Endothelial cell (in vitro differentiated cells): ENCODE measurements at regions not wholly inside any gene's neighbourhood (a gene's known extent, or its start where the extent isn't known, plus 50 kb on each side); places are given as distances from the start of the nearest gene placed in this dataset.

Experiments used
- DNase-seq: peaks from one replicate; pipeline ENCODE4 v3.0.0; 2021; ENCODE audit warnings: low spot score
- H3K27ac Mint-ChIP-seq: one replicate; pipeline ENCODE4 v1.8.0; 2021; ENCODE audit warnings: mixed read lengths, inconsistent platforms; ENCODE audit not compliant: unreplicated experiment
- H3K27me3 Mint-ChIP-seq: one replicate; pipeline ENCODE4 v1.8.0; 2021; ENCODE audit warnings: mild to moderate bottlenecking, moderate library complexity, mixed read lengths, inconsistent platforms; ENCODE audit not compliant: unreplicated experiment
- H3K36me3 Mint-ChIP-seq: one replicate; pipeline ENCODE4 v1.8.0; 2021; ENCODE audit warnings: mild to moderate bottlenecking, low read depth, mixed read lengths, inconsistent platforms; ENCODE audit not compliant: unreplicated experiment
- H3K4me1 Mint-ChIP-seq: one replicate; pipeline ENCODE4 v1.8.0; 2021; ENCODE audit warnings: mild to moderate bottlenecking, mixed read lengths, inconsistent platforms; ENCODE audit not compliant: unreplicated experiment
- H3K4me3 Mint-ChIP-seq: one replicate; pipeline ENCODE4 v1.8.0; 2021; ENCODE audit warnings: mild to moderate bottlenecking, mixed read lengths, inconsistent platforms; ENCODE audit not compliant: unreplicated experiment
- H3K9me3 Mint-ChIP-seq: one replicate; pipeline ENCODE4 v1.8.0; 2021; ENCODE audit warnings: mixed read lengths, inconsistent platforms; ENCODE audit not compliant: unreplicated experiment
- TF ChIP-seq, protein P1 (sequence below): fragments of 200-600 bp; sonication (generic); IDR thresholded peaks from one replicate; pipeline ENCODE4 v1.5.0; 2021; ENCODE audit warnings: antibody characterized with exemption; ENCODE audit not compliant: unreplicated experiment

DNA sequence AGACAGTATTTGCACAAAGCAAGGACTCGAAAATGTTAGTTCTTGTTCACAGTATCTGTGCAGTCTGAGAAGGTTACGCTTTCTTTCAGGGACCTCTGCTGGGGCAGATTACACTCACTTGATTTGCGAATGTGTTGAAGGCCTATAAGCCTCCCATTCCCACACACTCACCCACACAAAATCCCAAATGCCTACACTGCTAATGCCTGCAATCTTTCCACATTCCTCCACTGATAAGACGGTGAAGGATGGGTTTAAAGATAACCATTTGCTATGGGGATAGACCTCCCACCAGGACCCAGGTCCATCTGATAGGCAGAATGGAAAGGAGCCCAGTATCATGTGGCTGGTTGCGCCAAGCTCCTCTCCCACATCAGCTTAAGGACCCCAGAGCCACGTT lies 394.9 kb upstream of the SALL1 start:
- Mint-ChIP-seq H3K27ac (no peak overlapping the region), H3K9me3 (no peaks in the 10 kb centered on the region), H3K4me1 (peaks cover 34% of the 10 kb centered on the region), H3K27me3 (no peaks in the 10 kb centered on the region), H3K36me3 (no peaks in the 10 kb centered on the region), H3K4me3 (no peak overlapping the region)
- no peak for DNase-seq
- TF ChIP-seq, protein P1, sequence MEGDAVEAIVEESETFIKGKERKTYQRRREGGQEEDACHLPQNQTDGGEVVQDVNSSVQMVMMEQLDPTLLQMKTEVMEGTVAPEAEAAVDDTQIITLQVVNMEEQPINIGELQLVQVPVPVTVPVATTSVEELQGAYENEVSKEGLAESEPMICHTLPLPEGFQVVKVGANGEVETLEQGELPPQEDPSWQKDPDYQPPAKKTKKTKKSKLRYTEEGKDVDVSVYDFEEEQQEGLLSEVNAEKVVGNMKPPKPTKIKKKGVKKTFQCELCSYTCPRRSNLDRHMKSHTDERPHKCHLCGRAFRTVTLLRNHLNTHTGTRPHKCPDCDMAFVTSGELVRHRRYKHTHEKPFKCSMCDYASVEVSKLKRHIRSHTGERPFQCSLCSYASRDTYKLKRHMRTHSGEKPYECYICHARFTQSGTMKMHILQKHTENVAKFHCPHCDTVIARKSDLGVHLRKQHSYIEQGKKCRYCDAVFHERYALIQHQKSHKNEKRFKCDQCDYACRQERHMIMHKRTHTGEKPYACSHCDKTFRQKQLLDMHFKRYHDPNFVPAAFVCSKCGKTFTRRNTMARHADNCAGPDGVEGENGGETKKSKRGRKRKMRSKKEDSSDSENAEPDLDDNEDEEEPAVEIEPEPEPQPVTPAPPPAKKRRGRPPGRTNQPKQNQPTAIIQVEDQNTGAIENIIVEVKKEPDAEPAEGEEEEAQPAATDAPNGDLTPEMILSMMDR, result no peak

DNA sequence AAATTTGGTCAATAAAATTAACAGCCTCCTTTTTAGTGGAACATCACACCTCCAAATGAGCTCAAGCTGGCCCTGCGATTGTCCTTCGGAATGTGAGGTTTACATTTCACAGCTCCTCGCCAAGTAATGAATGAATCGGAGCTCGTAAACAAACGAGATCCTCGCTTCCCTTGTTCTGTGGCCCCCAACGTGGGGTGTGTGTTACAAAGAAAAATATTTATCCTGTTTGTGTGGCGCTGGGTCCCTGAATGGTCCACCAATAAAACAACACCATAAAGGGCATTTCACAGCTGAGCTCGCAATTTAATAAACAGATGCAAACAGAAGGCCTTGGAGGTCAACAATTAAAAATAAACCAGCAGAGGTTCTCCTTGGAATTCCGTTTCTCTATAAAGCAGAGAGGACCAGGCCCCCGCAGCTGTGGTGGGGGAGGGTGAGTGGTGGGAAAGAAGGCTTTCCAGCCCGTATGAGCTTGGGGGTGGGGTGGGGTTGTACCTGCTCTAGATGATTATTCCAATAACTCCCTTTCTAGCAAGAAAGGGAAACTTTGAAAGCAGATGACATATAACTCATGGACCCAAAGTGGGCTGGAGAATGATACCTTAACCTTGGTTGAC lies 393.9 kb upstream of the SALL1 start:
- peaks cover 34% of the 10 kb centered on the region for H3K4me1 Mint-ChIP-seq
- no peaks in the 10 kb centered on the region for H3K36me3 Mint-ChIP-seq
- H3K9me3 Mint-ChIP-seq, result no peaks in the 10 kb centered on the region
- no peak overlapping the region for H3K27ac Mint-ChIP-seq
- DNase-seq, result no peak
- TF ChIP-seq, protein P1, result no peak
- no peaks in the 10 kb centered on the region for H3K27me3 Mint-ChIP-seq
- H3K4me3 Mint-ChIP-seq, result no peak overlapping the region

DNA sequence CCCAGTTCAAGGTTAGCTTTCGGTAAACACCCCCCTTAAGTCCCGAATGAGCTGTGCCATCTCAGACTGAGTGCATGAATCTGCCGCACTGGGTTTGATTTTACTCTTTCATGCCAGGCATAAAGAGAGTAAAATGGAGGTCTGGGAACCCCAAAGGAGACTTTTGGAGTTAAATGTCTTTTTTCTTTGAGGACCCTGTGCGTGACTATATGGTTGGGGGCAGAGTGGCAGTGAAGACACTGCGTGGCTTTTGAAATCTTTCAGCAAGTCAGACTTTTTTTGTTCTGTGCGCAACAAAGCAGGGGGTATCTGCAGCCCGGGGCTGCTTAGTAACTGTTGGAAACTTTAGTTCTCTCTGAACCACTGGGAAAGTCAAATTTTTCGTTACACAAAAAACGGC lies 392.9 kb upstream of the SALL1 start:
- H3K9me3 Mint-ChIP-seq, result no peaks in the 10 kb centered on the region
- H3K27ac Mint-ChIP-seq, result no peak overlapping the region
- DNase-seq, result no peak
- H3K4me1 Mint-ChIP-seq, result peaks cover 37% of the 10 kb centered on the region
- no peaks in the 10 kb centered on the region for H3K27me3 Mint-ChIP-seq
- TF ChIP-seq, protein P1, result no peak
- H3K4me3 Mint-ChIP-seq, result no peak overlapping the region
- no peaks in the 10 kb centered on the region for H3K36me3 Mint-ChIP-seq

DNA sequence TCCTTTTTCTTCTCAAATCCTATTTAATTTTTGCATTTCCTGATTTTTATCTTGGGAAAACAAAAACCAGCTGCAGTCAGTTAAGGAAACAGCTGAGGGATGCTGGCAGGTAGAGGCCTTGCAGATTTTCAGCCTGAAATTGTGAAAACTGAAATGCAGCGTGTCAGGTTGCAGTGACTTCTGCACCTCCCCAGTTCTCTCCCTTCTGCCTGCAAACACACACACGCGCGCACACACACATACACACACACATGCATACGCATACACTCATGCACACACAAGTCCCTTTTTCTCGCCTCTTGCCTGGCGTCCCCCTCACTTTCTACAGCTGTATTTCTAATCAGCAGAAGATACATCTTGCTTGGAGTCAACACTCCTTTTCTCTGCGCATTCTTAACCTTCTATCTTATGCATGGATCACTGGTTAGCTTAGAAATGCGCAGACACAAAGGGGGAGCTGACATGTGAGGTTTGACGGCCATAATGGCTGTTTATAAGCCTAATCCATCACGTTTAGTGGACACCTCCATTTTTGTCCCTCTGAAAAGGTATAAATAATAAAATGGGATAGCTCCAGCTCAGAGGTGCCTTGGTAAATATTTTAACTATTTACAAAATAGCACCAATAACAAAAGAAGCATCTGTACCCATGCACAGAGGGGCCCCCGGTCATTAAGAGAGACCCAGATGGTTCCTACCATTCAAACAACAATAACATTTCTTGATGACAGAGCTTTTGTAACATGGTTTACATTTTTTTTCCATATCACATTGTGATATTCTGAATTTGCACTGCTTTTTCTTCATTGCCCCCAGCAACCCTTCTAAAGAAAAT lies 392.1 kb upstream of the SALL1 start:
- no peak for DNase-seq
- H3K4me3 Mint-ChIP-seq, result no peak overlapping the region
- no peaks in the 10 kb centered on the region for H3K27me3 Mint-ChIP-seq

More for the DNA sequence above, 392.1 kb upstream of the SALL1 start:
- Mint-ChIP-seq H3K4me1 (peaks cover 45% of the 10 kb centered on the region), H3K36me3 (no peaks in the 10 kb centered on the region), H3K27ac (no peak overlapping the region), H3K9me3 (no peaks in the 10 kb centered on the region)
- TF ChIP-seq, protein P1, result no peak
